GM23338 (cell line): ENCODE measurements at regions not wholly inside any gene's neighbourhood (a gene's known extent, or its start where the extent isn't known, plus 50 kb on each side); places are given as distances from the start of the nearest gene placed in this dataset.

Source experiments
- CREB1 ChIP-seq: fragments of 250-450 bp; sonication (Bioruptor Pico); IDR thresholded peaks from 2 replicates; pipeline ENCODE4 v1.5.0; 2020; ENCODE audit warnings: low read depth, mild to moderate bottlenecking, moderate library complexity
- CTCF ChIP-seq, 2 experiments: fragments of 200-600 bp in 1 of 2; sonication (generic) in 1 of 2; conservative IDR thresholded peaks; 2 replicates each; pipeline versions ENCODE4 v1.5.1 to v1.6.1; 2016 to 2017; ENCODE audit warnings: antibody characterized with exemption in 2 of 2, low read depth in 2 of 2, mild to moderate bottlenecking in 2 of 2, moderate library complexity in 1 of 2
- ETS1 ChIP-seq: IDR thresholded peaks from 2 replicates; pipeline ENCODE4 v1.6.1; 2016; ENCODE audit warnings: antibody characterized with exemption
- EZH2phosphoT487 ChIP-seq: fragments of 200-600 bp; sonication (generic); IDR thresholded peaks from one replicate; pipeline ENCODE4 v1.8.1; 2018; ENCODE audit warnings: antibody characterized with exemption; ENCODE audit not compliant: unreplicated experiment
- NANOG ChIP-seq: IDR thresholded peaks from 2 replicates; pipeline ENCODE4 v1.6.1; 2016; ENCODE audit warnings: antibody characterized with exemption, borderline replicate concordance
- POLR2AphosphoS5 ChIP-seq: IDR thresholded peaks from 2 replicates; pipeline ENCODE4 v1.6.1; 2016; ENCODE audit warnings: antibody characterized with exemption, low read depth
- STAT1 ChIP-seq: IDR thresholded peaks from one replicate; pipeline ENCODE4 v1.6.1; 2016; ENCODE audit warnings: antibody characterized with exemption; ENCODE audit not compliant: unreplicated experiment
- ZNF114 ChIP-seq: fragments of 250-450 bp; sonication (Bioruptor Pico); IDR thresholded peaks from 2 replicates; pipeline ENCODE4 v1.5.0; 2020; ENCODE audit warnings: mild to moderate bottlenecking, moderate library complexity
- ZNF331 ChIP-seq: fragments of 250-450 bp; sonication (Bioruptor Pico); IDR thresholded peaks from 2 replicates; pipeline ENCODE4 v1.5.0; 2020; ENCODE audit warnings: low read depth, mild to moderate bottlenecking, moderate library complexity
- ZNF462 ChIP-seq: fragments of 250-450 bp; sonication (Bioruptor Pico); IDR thresholded peaks from 2 replicates; pipeline ENCODE4 v1.5.0; 2020; ENCODE audit warnings: mild to moderate bottlenecking, moderate library complexity

- no peak for TF ChIP-seq ZNF462
- no peak for TF ChIP-seq CTCF (conservative IDR thresholded peaks at IDR 0.05; ENCODE audit: low read depth in 2 of 2)
- TF ChIP-seq ZNF114 (CRISPR knock-in tag): no peak
- TF ChIP-seq ETS1: no peak
- TF ChIP-seq NANOG: no peak
- TF ChIP-seq POLR2AphosphoS5: no peak
- no peak for TF ChIP-seq CREB1 (CRISPR knock-in tag)
- TF ChIP-seq STAT1: no peak
- no peak for TF ChIP-seq EZH2phosphoT487
- no peak for TF ChIP-seq ZNF331
Observed at GRCh38 chrX:39477762-39478120, 620.0 kb downstream of the BCOR start (continued).
